Trophoblast cell (in vitro differentiated cells and primary cell): ENCODE measurements at regions not wholly inside any gene's neighbourhood (a gene's known extent, or its start where the extent isn't known, plus 50 kb on each side); places are given as distances from the start of the nearest gene placed in this dataset.

Experiments
- DNase-seq, 2 donors: peaks; one replicate each; pipeline ENCODE4 v3.0.0-alpha.2; 2016
- H2AFZ ChIP-seq: 2 replicates; pipeline ENCODE4 v1.6.1; 2013; ENCODE audit warnings: low read length, moderate library complexity, mild to moderate bottlenecking; ENCODE audit not compliant: insufficient read depth, poor library complexity
- H2AK5ac ChIP-seq: 2 replicates; pipeline ENCODE4 v1.6.1; 2013; ENCODE audit warnings: mild to moderate bottlenecking, low read length
- H2BK120ac ChIP-seq: 2 replicates; pipeline ENCODE4 v1.6.1; 2013; ENCODE audit warnings: low read length, mild to moderate bottlenecking, moderate library complexity; ENCODE audit not compliant: insufficient read depth, poor library complexity
- H2BK12ac ChIP-seq: 2 replicates; pipeline ENCODE4 v1.6.1; 2013; ENCODE audit warnings: mild to moderate bottlenecking, low read length, moderate library complexity
- H2BK5ac ChIP-seq: 2 replicates; pipeline ENCODE4 v1.6.1; 2013; ENCODE audit warnings: low read length, low read depth, moderate library complexity, mild to moderate bottlenecking; ENCODE audit not compliant: poor library complexity
- H3K14ac ChIP-seq: 2 replicates; pipeline ENCODE4 v1.6.1; 2013; ENCODE audit warnings: mild to moderate bottlenecking, low read length
- H3K18ac ChIP-seq: 2 replicates; pipeline ENCODE4 v1.6.1; 2013; ENCODE audit warnings: mild to moderate bottlenecking, low read length
- H3K23ac ChIP-seq: 2 replicates; pipeline ENCODE4 v1.6.1; 2013; ENCODE audit warnings: low read length
- H3K27ac ChIP-seq: 2 replicates; pipeline ENCODE4 v1.5.1; 2013; ENCODE audit warnings: low read depth, mild to moderate bottlenecking, inconsistent platforms, low read length, moderate library complexity
- H3K27me3 ChIP-seq: 2 replicates; pipeline ENCODE4 v1.6.1; 2013; ENCODE audit warnings: inconsistent platforms, mild to moderate bottlenecking, low read length, moderate library complexity; ENCODE audit not compliant: insufficient read depth
- H3K36me3 ChIP-seq, 2 experiments: 1 replicate in 1 of 2; 2 replicates in 1 of 2; pipeline ENCODE4 v1.6.1; 2013; ENCODE audit warnings: low read length in 2 of 2, mild to moderate bottlenecking in 2 of 2, moderate library complexity in 1 of 2; ENCODE audit not compliant: insufficient read depth in 2 of 2, control insufficient read depth in 1 of 2
- H3K4ac ChIP-seq: 2 replicates; pipeline ENCODE4 v1.6.1; 2013; ENCODE audit warnings: low read depth, mild to moderate bottlenecking, low read length, moderate library complexity
- H3K4me1 ChIP-seq, 2 experiments: 1 replicate in 1 of 2; 2 replicates in 1 of 2; pipeline ENCODE4 v1.6.1; 2013; ENCODE audit warnings: low read length in 2 of 2, mild to moderate bottlenecking in 2 of 2, moderate library complexity in 1 of 2; ENCODE audit not compliant: insufficient read depth in 2 of 2, control insufficient read depth in 1 of 2
- H3K4me2 ChIP-seq: 2 replicates; pipeline ENCODE4 v1.6.1; 2013; ENCODE audit warnings: inconsistent platforms, mild to moderate bottlenecking, low read length, moderate library complexity
- H3K4me3 ChIP-seq: 2 replicates; pipeline ENCODE4 v1.5.1; 2013; ENCODE audit warnings: mild to moderate bottlenecking, low read depth, low read length, inconsistent platforms
- H3K79me1 ChIP-seq: one replicate; pipeline ENCODE4 v1.6.1; 2013; ENCODE audit warnings: low read length
- H3K79me2 ChIP-seq: 2 replicates; pipeline ENCODE4 v1.6.1; 2013; ENCODE audit warnings: low read length, mild to moderate bottlenecking; ENCODE audit not compliant: control insufficient read depth, insufficient read depth, poor library complexity
- H3K9ac ChIP-seq: 2 replicates; pipeline ENCODE4 v1.6.1; 2013; ENCODE audit warnings: mild to moderate bottlenecking, low read length
- H3K9me3 ChIP-seq: 2 replicates; pipeline ENCODE4 v1.6.1; 2013; ENCODE audit warnings: low read depth, mild to moderate bottlenecking, control low read depth, inconsistent platforms, low read length; ENCODE audit not compliant: insufficient read depth
- H4K12ac ChIP-seq: 2 replicates; pipeline ENCODE4 v1.6.1; 2013; ENCODE audit warnings: low read depth, mild to moderate bottlenecking, low read length, moderate library complexity
- H4K8ac ChIP-seq: 2 replicates; pipeline ENCODE4 v1.6.1; 2013; ENCODE audit warnings: low read depth, mild to moderate bottlenecking, low read length, moderate library complexity
- H4K91ac ChIP-seq: one replicate; pipeline ENCODE4 v1.6.1; 2013; ENCODE audit warnings: low read depth, mild to moderate bottlenecking, low read length, moderate library complexity
- WGBS: extraction: QIAGEN DNeasy Blood & Tissue Kit; methylation state at CpG from one replicate; pipeline ENCODE4 v1.1.7; 2013; ENCODE audit warnings: missing lambda C conversion rate; ENCODE audit not compliant: insufficient read length, insufficient coverage; ENCODE audit errors: extremely low coverage; 5-methylcytosine and 5-hydroxymethylcytosine counted together

DNA sequence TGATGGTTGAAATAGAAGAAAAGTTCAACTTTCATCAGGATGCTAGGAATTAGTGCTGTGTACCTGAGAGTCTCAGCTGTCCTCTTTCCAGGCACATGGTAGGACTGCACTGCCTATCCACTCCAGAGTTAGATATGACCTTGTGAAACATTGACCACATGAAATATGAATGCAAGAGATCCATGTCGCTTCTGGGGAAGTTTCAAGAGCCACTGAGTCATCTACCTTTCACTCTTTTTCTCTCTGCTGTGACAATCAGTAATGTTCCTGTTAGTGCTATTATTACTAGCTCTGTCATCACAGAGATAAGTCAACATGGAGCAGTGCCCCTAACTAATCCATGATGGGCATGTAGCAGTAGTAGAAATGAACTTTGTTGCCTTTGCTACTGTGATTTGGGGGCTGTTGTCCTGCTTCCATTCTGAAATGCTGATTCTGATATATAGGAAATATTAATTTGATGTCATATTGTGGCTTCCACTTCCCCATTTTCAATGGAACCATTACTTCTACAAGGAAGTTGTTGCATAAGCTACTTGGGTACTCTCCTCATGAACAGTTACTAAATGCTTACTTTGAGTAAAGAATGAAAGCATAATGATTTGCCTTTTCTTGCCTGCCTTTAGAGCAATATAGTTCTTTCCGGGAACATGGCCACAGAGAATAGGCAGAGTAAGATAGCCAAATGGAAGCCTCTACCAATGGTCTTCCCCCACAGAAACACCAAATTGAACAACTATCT is 192.8 kb upstream of the ZNF521 start:
- no peak overlapping the region for H3K4me3 ChIP-seq
- no peak overlapping the region for H3K4me2 ChIP-seq
- no peaks in the 10 kb centered on the region for H3K36me3 ChIP-seq
- H2BK120ac ChIP-seq, result no peak overlapping the region
- H4K91ac ChIP-seq, result no peak overlapping the region
- H3K4me1 ChIP-seq, result no peaks in the 10 kb centered on the region
- H4K12ac ChIP-seq, result no peak overlapping the region
- H3K4ac ChIP-seq, result no peak overlapping the region
- H3K27ac ChIP-seq, result no peak overlapping the region
- H3K14ac ChIP-seq, result no peak overlapping the region
- WGBS, result no CpG with 5 or more reads among the region's 2 CpGs
- H2BK5ac ChIP-seq, result no peak overlapping the region
- no peaks in the 10 kb centered on the region for H3K9me3 ChIP-seq
- H2BK12ac ChIP-seq, result no peak overlapping the region
- no peak overlapping the region for H3K18ac ChIP-seq
- H3K79me1 ChIP-seq, result no peaks in the 10 kb centered on the region
- H3K9ac ChIP-seq, result no peak overlapping the region
- no peaks in the 10 kb centered on the region for H3K27me3 ChIP-seq
- DNase-seq, result no peak
- no peak overlapping the region for H2AK5ac ChIP-seq
- no peaks in the 10 kb centered on the region for H3K79me2 ChIP-seq
- no peak overlapping the region for H4K8ac ChIP-seq
- H2AFZ ChIP-seq, result no peak overlapping the region
- H3K23ac ChIP-seq, result no peak overlapping the region

DNA sequence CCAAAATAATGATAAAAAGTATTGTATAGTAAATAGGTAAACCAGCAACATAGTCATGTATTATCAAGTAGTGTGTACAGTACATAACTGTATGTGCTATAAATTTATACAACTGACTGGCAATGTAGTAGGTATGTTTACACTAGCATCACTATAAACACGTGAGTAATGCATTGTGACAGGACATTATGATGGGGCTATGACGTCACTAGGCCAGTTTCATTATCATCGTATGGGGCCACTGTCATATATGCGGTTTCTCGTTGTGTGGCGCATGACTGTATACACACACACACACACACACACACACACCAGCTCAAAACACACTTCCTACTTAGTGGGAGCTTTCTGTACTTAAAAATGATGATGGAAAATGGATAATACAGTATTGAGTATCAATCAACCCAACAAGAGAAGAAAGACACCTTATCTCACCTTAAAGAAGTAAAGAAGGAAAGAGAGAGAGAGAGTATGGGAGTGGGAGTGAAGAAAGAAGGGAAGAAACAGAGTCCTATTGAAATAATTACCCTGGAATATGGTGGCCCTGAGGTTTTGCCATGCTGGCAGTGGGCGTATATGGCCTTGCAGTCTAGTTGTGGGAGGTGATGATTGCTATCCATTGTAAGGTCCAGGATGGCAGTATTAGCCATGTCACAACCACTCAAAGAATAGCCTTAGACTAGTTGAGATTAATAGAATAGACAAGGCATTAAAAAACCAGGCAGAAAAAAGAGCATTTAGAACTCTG is 186.4 kb upstream of the ZNF521 start:
- no peaks in the 10 kb centered on the region for H3K4me1 ChIP-seq

DNA sequence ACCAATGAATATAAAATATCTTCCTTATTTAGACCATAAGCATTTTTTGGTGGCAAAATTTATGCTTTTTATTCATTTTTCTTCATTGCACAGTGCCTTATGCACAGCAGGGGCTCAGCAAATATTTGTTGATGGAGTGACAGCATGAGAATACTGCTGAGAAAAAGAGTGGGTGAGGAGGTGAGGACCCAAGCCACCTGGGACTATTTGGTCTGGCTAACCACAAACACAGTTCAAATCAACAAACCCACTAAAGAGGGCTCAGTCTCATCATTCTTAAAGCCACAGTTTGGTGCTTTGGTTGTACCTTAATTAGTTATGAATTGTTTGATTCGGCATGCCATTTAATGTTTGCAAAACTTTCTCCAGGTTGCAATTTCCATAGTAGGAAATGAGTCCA is 183.5 kb upstream of the ZNF521 start:
- no peak overlapping the region for H3K27ac ChIP-seq
- H3K79me2 ChIP-seq, result no peaks in the 10 kb centered on the region
- no peak overlapping the region for H3K23ac ChIP-seq
- WGBS, result no CpG with 5 or more reads among the region's 1 CpG
- no peak overlapping the region for H2BK120ac ChIP-seq
- no peaks in the 10 kb centered on the region for H3K36me3 ChIP-seq
- no peak overlapping the region for H4K91ac ChIP-seq
- H3K9ac ChIP-seq, result no peak overlapping the region
- no peak overlapping the region for H2AFZ ChIP-seq
- peaks cover 4% of the 10 kb centered on the region for H3K9me3 ChIP-seq
- H3K4me2 ChIP-seq, result no peak overlapping the region
- no peaks in the 10 kb centered on the region for H3K79me1 ChIP-seq
- H3K18ac ChIP-seq, result no peak overlapping the region
- no peak overlapping the region for H2BK12ac ChIP-seq
- H4K12ac ChIP-seq, result no peak overlapping the region
- H3K4me3 ChIP-seq, result no peak overlapping the region
- DNase-seq, result no peak
- no peak overlapping the region for H3K14ac ChIP-seq
- no peak overlapping the region for H2BK5ac ChIP-seq
- no peaks in the 10 kb centered on the region for H3K4me1 ChIP-seq
- no peaks in the 10 kb centered on the region for H3K27me3 ChIP-seq
- no peak overlapping the region for H3K4ac ChIP-seq
- no peak overlapping the region for H4K8ac ChIP-seq
- no peak overlapping the region for H2AK5ac ChIP-seq

More for the DNA sequence above, 186.4 kb upstream of the ZNF521 start:
- Histone ChIP-seq H3K27ac (no peak overlapping the region), H3K27me3 (no peaks in the 10 kb centered on the region), H2AFZ (no peak overlapping the region), H3K4me2 (no peak overlapping the region), H3K79me2 (no peaks in the 10 kb centered on the region), H3K9ac (no peak overlapping the region), H3K4ac (no peak overlapping the region), H3K9me3 (no peaks in the 10 kb centered on the region), H3K14ac (no peak overlapping the region), H2BK5ac (no peak overlapping the region), H3K79me1 (no peaks in the 10 kb centered on the region), H3K23ac (no peak overlapping the region), H2BK12ac (no peak overlapping the region), H4K8ac (no peak overlapping the region), H3K18ac (no peak overlapping the region), H4K91ac (no peak overlapping the region), H3K36me3 (no peaks in the 10 kb centered on the region), H3K4me3 (no peak overlapping the region), H4K12ac (no peak overlapping the region), H2BK120ac (no peak overlapping the region), H2AK5ac (no peak overlapping the region)
- DNase-seq, result no peak
- WGBS, result no CpG with 5 or more reads among the region's 7 CpGs

DNA sequence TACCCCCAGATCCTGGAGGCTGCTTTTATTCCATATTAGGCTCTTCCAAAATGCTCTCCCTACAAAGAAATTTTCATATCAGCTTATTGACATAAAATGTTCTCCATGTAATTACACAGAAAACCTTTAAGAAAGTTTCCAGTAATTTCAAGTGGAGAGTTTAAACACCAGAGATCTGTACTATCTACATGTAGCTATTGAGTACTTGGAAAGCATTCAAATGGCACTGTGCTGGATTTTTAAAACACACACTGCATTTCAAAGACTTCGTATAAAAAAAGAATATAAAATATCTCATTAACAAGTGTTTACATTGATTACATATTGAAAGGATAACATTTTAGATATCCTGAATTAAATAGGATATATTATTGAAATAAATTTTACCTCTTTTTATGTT is 182.4 kb upstream of the ZNF521 start:
- Histone ChIP-seq H3K79me1 (no peaks in the 10 kb centered on the region), H2AFZ (no peak overlapping the region), H4K12ac (no peak overlapping the region), H4K8ac (no peak overlapping the region), H3K27ac (no peak overlapping the region), H3K4me1 (no peaks in the 10 kb centered on the region), H3K27me3 (no peaks in the 10 kb centered on the region), H2BK120ac (no peak overlapping the region), H2AK5ac (no peak overlapping the region), H3K4me3 (no peak overlapping the region), H2BK5ac (no peak overlapping the region), H3K14ac (no peak overlapping the region), H3K9ac (no peak overlapping the region), H3K23ac (no peak overlapping the region), H3K4me2 (no peak overlapping the region), H3K18ac (no peak overlapping the region), H3K9me3 (peaks cover 4% of the 10 kb centered on the region), H4K91ac (no peak overlapping the region), H3K36me3 (no peaks in the 10 kb centered on the region), H3K4ac (no peak overlapping the region), H2BK12ac (no peak overlapping the region), H3K79me2 (no peaks in the 10 kb centered on the region)
- WGBS, result no CpG with 5 or more reads among the region's 1 CpG
- DNase-seq, result no peak
